Heart left ventricle (tissue), 16 donors: ENCODE measurements at regions not wholly inside any gene's neighbourhood (a gene's known extent, or its start where the extent isn't known, plus 50 kb on each side); places are given as distances from the start of the nearest gene placed in this dataset.

Experiments
- ATAC-seq, 4 donors: fragments of 200-7000 bp; cut with Tn5 transposase; one replicate each; pipeline ENCODE4 v1.9.1; 2020 to 2022; ENCODE audit warnings: moderate library complexity in 4 of 4, mild to moderate bottlenecking in 3 of 4, moderate number of reproducible peaks in 1 of 4
- DNase-seq, 5 donors: peaks; one replicate each; pipeline ENCODE4 v3.0.0-alpha.2; 2020
- H3K27ac ChIP-seq, 12 donors: fragments of 200-600 bp; sonication (generic) in 4 of 12; one replicate each; pipeline versions ENCODE4 v1.5.0 to v1.8.0; 2016 to 2022; ENCODE audit warnings: mild to moderate bottlenecking in 2 of 12
- H3K27me3 ChIP-seq, 9 donors: fragments of 200-600 bp; sonication (generic) in 2 of 9; one replicate each; pipeline versions ENCODE4 v1.5.1 to v1.8.0; 2016 to 2022; ENCODE audit warnings: mild to moderate bottlenecking in 3 of 9
- H3K36me3 ChIP-seq, 9 donors: fragments of 200-600 bp; sonication (generic) in 2 of 9; one replicate each; pipeline versions ENCODE4 v1.5.0 to v1.8.0; 2018 to 2022; ENCODE audit warnings: mild to moderate bottlenecking in 2 of 9
- H3K4me1 ChIP-seq, 12 donors: fragments of 200-600 bp; sonication (generic) in 4 of 12; one replicate each; pipeline versions ENCODE4 v1.5.0 to v1.8.0; 2016 to 2022; ENCODE audit warnings: mild to moderate bottlenecking in 3 of 12
- H3K4me3 ChIP-seq, 12 donors: fragments of 200-600 bp; sonication (generic) in 4 of 12; one replicate each; pipeline versions ENCODE4 v1.5.0 to v1.8.0; 2017 to 2022; ENCODE audit warnings: mild to moderate bottlenecking in 9 of 12, moderate library complexity in 4 of 12
- H3K9me3 ChIP-seq, 12 donors: fragments of 200-600 bp; sonication (generic) in 4 of 12; one replicate each; pipeline versions ENCODE4 v1.5.0 to v1.8.0; 2016 to 2022; ENCODE audit warnings: mild to moderate bottlenecking in 1 of 12
- POLR2A ChIP-seq, 2 donors: fragments of 450-650 bp; IDR thresholded peaks; one replicate each; pipeline ENCODE4 v1.6.1; 2017; ENCODE audit warnings: antibody characterized with exemption in 2 of 2, mild to moderate bottlenecking in 2 of 2, moderate library complexity in 2 of 2
- WGBS, 4 donors: extraction: QIAGEN DNeasy Blood & Tissue Kit in 2 of 4; methylation state at CpG; one replicate each; pipeline versions ENCODE4 v1.1.5 to v1.1.7; 2013 to 2018; 5-methylcytosine and 5-hydroxymethylcytosine counted together
- intact Hi-C, 10 donors: fragments of 100-400 bp; cut with DNase I; formaldehyde crosslinking; loops; one replicate each; pipeline versions ENCODE4 v1.11.1 to v1.14.2; 2022
- TF ChIP-seq, protein P1 (sequence below), 12 donors: fragments of 200-600 bp; sonication (generic) in 4 of 12; IDR thresholded peaks; one replicate each; pipeline versions ENCODE4 v1.5.0 to v1.8.0; 2018 to 2022; ENCODE audit warnings: antibody characterized with exemption in 12 of 12, mild to moderate bottlenecking in 5 of 12
- donor health status: ischemic (EF 13 %, LVEDD 7.1; RV severe dilation, severe dysfunction).
- donor health status: healthy with polysubstance abuse.
- donor health status: DM: no; HTN: yes; CAD: no.
- donor health status: DM: no; HTN: no; CAD: no.
- donor health status: ischemic (EF 25% LVEDD 6.9; RV normal size, moderate dysfunction).
- donor health status: ischemic (EF 25% LVEDD 5.7; RV mildly dilated, moderate dysfunction).
- donor health status: healthy.
- donor health status: DM: yes; HTN: yes; CAD: no.
- donor health status: ischemic (EF 35%, LVEDD 5.7; RV mildly dilated, moderate dysfunction).
- donor health status: nonischemic (EF 11% LVEDD 7.7; RV severe dilation, severe dysfunction).
- donor health status: DM: yes; HTN: yes; CAD: no.
- donor health status: PGD.
- donor health status: ischemic (EF 29% LVEDD 5.4; RV normal size, mild dysfunction).
- donor health status: nonischemic (EF 23%, LVEDD 6.1; RV moderate dilation, normal function).

DNA sequence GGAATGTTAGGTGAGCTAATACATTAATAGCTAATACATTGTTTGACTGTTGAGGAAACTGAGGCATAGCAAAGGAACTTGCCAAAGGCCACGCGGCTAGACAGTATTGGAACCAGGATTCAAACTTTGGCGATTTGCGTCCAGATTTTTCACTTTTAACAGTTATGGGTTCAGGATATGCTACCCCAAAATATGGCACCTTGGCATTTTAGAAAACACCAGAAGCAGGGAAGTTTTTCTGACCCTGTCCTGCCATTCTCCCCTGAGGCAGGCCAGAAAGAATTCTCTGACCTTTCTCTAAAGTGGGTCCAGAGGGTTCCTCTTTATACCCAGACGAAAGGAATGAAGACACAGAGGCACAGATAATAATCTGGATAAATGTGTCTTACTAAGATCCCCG lies 166.9 kb downstream of the MYCN start:
- no peaks in the 10 kb centered on the region for H3K9me3 ChIP-seq
- H3K36me3 ChIP-seq, result no peaks in the 10 kb centered on the region
- 93 to 97% (median 96%) methylated on average over 6 of the region's 6 CpGs for WGBS, 4 donors
- H3K27ac ChIP-seq, result no peak overlapping the region
- ATAC-seq (no peak), DNase-seq (no peak)
- H3K4me3 ChIP-seq, result no peak overlapping the region
- H3K27me3 ChIP-seq, result peaks cover 0 to 50% (median 8%) of the 10 kb centered on the region in 9 donors
- H3K4me1 ChIP-seq, result no peaks in the 10 kb centered on the region
- intact Hi-C loops, result no loop called here
- TF ChIP-seq POLR2A (IDR thresholded peaks at IDR 0.05), result no peak
- TF ChIP-seq, protein P1, sequence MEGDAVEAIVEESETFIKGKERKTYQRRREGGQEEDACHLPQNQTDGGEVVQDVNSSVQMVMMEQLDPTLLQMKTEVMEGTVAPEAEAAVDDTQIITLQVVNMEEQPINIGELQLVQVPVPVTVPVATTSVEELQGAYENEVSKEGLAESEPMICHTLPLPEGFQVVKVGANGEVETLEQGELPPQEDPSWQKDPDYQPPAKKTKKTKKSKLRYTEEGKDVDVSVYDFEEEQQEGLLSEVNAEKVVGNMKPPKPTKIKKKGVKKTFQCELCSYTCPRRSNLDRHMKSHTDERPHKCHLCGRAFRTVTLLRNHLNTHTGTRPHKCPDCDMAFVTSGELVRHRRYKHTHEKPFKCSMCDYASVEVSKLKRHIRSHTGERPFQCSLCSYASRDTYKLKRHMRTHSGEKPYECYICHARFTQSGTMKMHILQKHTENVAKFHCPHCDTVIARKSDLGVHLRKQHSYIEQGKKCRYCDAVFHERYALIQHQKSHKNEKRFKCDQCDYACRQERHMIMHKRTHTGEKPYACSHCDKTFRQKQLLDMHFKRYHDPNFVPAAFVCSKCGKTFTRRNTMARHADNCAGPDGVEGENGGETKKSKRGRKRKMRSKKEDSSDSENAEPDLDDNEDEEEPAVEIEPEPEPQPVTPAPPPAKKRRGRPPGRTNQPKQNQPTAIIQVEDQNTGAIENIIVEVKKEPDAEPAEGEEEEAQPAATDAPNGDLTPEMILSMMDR (IDR thresholded peaks at IDR 0.05), result no peak

DNA sequence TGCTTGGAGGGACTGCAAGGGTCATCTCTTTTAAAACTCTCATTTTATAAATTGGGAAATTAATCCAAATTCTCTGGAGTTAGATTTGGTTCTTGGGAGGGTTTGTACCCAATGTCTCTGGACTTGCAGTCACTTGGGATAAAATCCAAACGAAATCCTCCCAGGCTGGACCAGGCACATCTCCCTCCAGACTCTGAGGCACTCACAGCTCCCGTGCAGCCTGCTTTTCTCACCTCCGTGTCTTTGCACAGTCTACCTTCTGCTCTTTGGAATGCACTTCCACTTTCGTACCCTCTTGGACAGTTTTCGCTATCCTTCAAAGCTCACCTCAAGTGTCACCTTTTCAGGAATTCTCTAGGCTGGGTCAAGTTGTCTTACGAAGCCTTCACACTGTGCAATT lies 166.3 kb downstream of the MYCN start:
- H3K4me1 ChIP-seq, result no peaks in the 10 kb centered on the region
- H3K4me3 ChIP-seq, result no peak overlapping the region
- no peaks in the 10 kb centered on the region for H3K36me3 ChIP-seq
- TF ChIP-seq, protein P1 (IDR thresholded peaks at IDR 0.05), result no peak
- no peak for TF ChIP-seq POLR2A (IDR thresholded peaks at IDR 0.05)
- H3K9me3 ChIP-seq, result no peaks in the 10 kb centered on the region
- WGBS, 4 donors, result 83 to 89% (median 88%) methylated on average over 6 of the region's 6 CpGs
- DNase-seq (no peak), ATAC-seq (no peak)
- H3K27ac ChIP-seq, result no peak overlapping the region
- intact Hi-C loops, result no loop called here
- peaks cover 0 to 50% (median 8%) of the 10 kb centered on the region in 9 donors for H3K27me3 ChIP-seq

DNA sequence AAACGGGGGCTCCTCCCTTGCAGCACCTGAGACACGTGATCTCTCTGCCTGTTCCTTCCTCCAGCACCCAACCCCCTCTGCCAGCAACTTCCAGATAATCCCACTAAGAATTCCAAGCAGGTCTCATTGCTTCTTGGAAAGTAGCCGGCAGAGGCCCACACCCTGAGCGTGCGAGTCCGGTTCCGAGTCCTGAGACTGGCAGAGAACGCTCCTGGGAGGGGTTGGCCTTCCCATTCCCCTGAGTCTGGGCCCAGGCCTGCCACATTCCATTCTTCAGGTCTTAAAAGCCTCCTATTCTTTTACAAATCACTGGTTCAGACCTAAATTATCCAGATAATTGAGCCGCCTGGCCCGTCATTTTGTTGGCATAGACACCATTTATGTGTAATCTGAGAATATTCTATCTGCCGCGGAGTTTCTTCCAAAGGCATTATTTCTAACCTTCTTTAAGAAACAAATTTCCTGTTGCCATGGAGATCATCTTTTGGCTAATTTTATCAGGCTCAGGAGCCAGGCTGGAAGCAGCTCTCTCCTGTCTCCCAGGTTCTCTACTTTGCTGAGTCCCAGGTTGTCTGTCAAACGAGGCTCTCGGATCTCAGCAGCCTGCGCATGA lies 165.4 kb downstream of the MYCN start:
- Histone ChIP-seq H3K27me3 (peaks cover 0 to 50% (median 8%) of the 10 kb centered on the region in 9 donors), H3K9me3 (no peaks in the 10 kb centered on the region), H3K27ac (no peak overlapping the region), H3K36me3 (no peaks in the 10 kb centered on the region), H3K4me3 (no peak overlapping the region), H3K4me1 (no peaks in the 10 kb centered on the region)
- no peak for DNase-seq
- TF ChIP-seq, protein P1 (IDR thresholded peaks at IDR 0.05), result no peak
- no peak for TF ChIP-seq POLR2A (IDR thresholded peaks at IDR 0.05)
- ATAC-seq, result no peak
- 60 to 73% (median 65%) methylated on average over 15 of the region's 15 CpGs for WGBS, 4 donors
- intact Hi-C loops, result no loop called here

DNA sequence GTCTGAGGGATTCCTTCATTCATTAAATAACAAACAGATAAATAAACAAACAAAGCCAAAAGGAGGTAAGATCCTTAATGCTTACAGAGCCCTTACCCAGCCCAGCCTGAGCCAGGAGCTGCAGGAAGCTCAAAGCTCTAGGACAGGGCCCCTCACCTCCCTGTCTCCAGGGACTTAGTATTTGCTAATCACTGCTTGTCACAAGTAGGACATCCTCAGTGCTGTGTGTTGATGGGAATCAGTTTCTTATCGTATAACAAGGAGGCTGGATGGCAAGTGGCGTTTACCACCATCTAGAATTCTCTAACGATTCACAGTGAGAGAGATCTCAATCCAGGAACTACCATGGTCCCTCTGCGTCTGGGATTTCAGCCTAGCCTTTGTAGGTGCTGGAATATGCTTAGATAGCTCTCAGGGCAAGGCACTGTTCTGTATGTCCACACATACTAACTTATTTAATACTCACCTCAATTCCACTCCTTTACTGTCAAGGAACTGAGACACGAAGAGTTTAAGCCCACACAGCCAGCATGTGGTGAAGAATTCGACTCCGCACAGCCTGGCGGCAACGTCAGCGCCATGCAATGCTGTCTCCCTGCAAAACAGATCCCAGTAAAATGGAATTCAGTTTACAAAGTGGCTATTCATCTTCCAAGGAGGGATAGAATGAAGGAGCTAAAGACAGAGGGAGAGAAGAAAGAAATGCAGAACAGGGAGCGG lies 164.8 kb downstream of the MYCN start:
- DNase-seq, result no peak

More for the DNA sequence above, 164.8 kb downstream of the MYCN start:
- no peak overlapping the region for H3K27ac ChIP-seq
- TF ChIP-seq POLR2A (IDR thresholded peaks at IDR 0.05), result no peak
- no peaks in the 10 kb centered on the region for H3K4me1 ChIP-seq
- 56 to 66% (median 62%) methylated on average over 11 of the region's 11 CpGs for WGBS, 4 donors
- no peak overlapping the region for H3K4me3 ChIP-seq
- peaks cover 0 to 48% (median 8%) of the 10 kb centered on the region in 9 donors for H3K27me3 ChIP-seq
- no peak for ATAC-seq
- intact Hi-C loops, result no loop called here
- no peaks in the 10 kb centered on the region for H3K9me3 ChIP-seq
- no peaks in the 10 kb centered on the region for H3K36me3 ChIP-seq
